IPS DF 6.9 (cell line): ENCODE measurements at regions not wholly inside any gene's neighbourhood (a gene's known extent, or its start where the extent isn't known, plus 50 kb on each side); places are given as distances from the start of the nearest gene placed in this dataset.
"Not testable (repeated sequence)": the region's sequence is repeated elsewhere in the genome, so short reads cannot be mapped to it uniquely, and the experiment has no call there.

Experiments
- DNase-seq: peaks from one replicate; pipeline ENCODE4 v3.0.0-alpha.2; 2013; ENCODE audit warnings: low read depth, low spot score
- H3K27ac ChIP-seq: one replicate; pipeline ENCODE4 v1.5.1; 2013; ENCODE audit warnings: low read length, control low read depth
- H3K27me3 ChIP-seq: 2 replicates; pipeline ENCODE4 v1.6.1; 2013; ENCODE audit warnings: mild to moderate bottlenecking, low read length; ENCODE audit not compliant: control insufficient read depth, insufficient read depth
- H3K36me3 ChIP-seq: 2 replicates; pipeline ENCODE4 v1.6.1; 2013; ENCODE audit warnings: low read length; ENCODE audit not compliant: control insufficient read depth, insufficient read depth
- H3K4me1 ChIP-seq: 2 replicates; pipeline ENCODE4 v1.6.1; 2013; ENCODE audit warnings: low read length; ENCODE audit not compliant: control insufficient read depth, insufficient read depth
- H3K4me3 ChIP-seq: 2 replicates; pipeline ENCODE4 v1.5.1; 2013; ENCODE audit warnings: mild to moderate bottlenecking, low read length
- H3K9me3 ChIP-seq: 2 replicates; pipeline ENCODE4 v1.6.1; 2013; ENCODE audit warnings: low read length, inconsistent platforms; ENCODE audit not compliant: control insufficient read depth, insufficient read depth
- WGBS: extraction: QIAGEN DNeasy Blood & Tissue Kit; methylation state at CpG from one replicate; pipeline ENCODE4 v1.1.7; 2013; ENCODE audit warnings: mixed read lengths, missing lambda C conversion rate; ENCODE audit not compliant: insufficient read length, insufficient coverage; 5-methylcytosine and 5-hydroxymethylcytosine counted together

GRCh38 chr5:56671571-56671970 lies 143.8 kb upstream of the MAP3K1 start:
- no CpG with 5 or more reads among the region's 4 CpGs for WGBS

GRCh38 chr5:56670916-56671315 lies 144.4 kb upstream of the MAP3K1 start:
- WGBS, result no CpG with 5 or more reads among the region's 2 CpGs
- H3K27ac ChIP-seq, result no peak overlapping the region

More at GRCh38 chr5:56671571-56671970, 143.8 kb upstream of the MAP3K1 start:
- H3K9me3 ChIP-seq, result no peaks in the 10 kb centered on the region
- H3K4me1 ChIP-seq, result peaks cover 4% of the 10 kb centered on the region
- H3K4me3 ChIP-seq, result no peak overlapping the region
- DNase-seq, result no peak
- no peaks in the 10 kb centered on the region for H3K27me3 ChIP-seq
- H3K36me3 ChIP-seq, result no peaks in the 10 kb centered on the region
- no peak overlapping the region for H3K27ac ChIP-seq

DNA sequence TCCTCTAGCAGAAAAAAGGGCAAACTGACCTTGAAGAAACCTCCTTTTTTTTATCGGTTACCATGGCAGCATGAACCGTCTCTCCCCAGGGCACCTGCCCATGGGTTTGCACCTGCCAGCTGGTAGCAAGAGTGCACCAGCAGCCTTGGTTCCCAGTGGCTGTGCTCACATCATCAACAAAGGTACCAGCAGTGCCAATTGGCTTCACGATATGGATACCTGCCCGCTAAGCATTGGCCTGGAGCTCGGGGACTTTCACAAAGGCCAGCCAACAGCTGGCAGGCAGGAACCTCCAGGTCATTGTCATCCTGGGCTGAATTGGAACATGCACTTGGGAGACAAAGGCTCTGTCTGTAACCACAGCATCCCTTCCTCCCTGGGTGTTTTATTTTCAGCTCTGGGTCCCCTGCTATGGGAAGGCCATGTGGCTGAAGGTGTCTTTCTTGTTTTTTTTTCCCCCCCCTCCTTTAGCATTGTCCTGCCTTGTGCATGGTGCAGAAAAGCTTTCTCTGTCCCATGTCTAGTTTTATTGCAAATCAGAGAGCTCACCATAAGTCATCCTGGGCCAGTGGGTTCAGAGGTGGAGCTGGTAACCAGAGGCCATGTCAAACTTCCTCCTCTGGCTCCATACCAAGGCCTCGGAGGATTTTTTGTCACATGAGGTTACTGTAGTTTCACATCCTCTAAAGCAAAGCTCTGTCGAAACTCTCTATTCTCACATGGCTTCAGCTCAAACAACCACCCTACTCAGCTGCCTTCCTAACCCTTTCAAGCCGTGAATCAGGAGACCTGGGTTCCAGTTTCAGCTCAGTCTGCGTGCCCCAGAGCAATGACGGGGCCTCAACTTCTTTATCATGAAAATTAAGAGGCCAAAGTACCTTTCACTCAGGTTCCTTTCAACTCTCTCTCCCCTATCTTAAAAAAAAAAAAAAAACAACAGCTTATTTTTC lies 145.5 kb upstream of the MAP3K1 start:
- H3K4me3 ChIP-seq, result no peak overlapping the region
- H3K27me3 ChIP-seq, result no peaks in the 10 kb centered on the region
- peaks cover 4% of the 10 kb centered on the region for H3K4me1 ChIP-seq
- no peaks in the 10 kb centered on the region for H3K36me3 ChIP-seq
- no peaks in the 10 kb centered on the region for H3K9me3 ChIP-seq
- DNase-seq, result peak; percentile 35
- no peak overlapping the region for H3K27ac ChIP-seq
- no CpG with 5 or more reads among the region's 10 CpGs for WGBS

More at GRCh38 chr5:56670916-56671315, 144.4 kb upstream of the MAP3K1 start:
- Histone ChIP-seq H3K36me3 (no peaks in the 10 kb centered on the region), H3K4me3 (no peak overlapping the region), H3K4me1 (peaks cover 4% of the 10 kb centered on the region), H3K9me3 (no peaks in the 10 kb centered on the region), H3K27me3 (no peaks in the 10 kb centered on the region)
- DNase-seq, result no peak

GRCh38 chr5:56668996-56669395 lies 146.4 kb upstream of the MAP3K1 start:
- no peak for DNase-seq
- H3K4me1 ChIP-seq, result peaks cover 4% of the 10 kb centered on the region
- no peaks in the 10 kb centered on the region for H3K9me3 ChIP-seq
- no peak overlapping the region for H3K27ac ChIP-seq
- no CpG with 5 or more reads among the region's 5 CpGs for WGBS
- no peaks in the 10 kb centered on the region for H3K36me3 ChIP-seq
- no peaks in the 10 kb centered on the region for H3K27me3 ChIP-seq
- H3K4me3 ChIP-seq, result no peak overlapping the region

DNA sequence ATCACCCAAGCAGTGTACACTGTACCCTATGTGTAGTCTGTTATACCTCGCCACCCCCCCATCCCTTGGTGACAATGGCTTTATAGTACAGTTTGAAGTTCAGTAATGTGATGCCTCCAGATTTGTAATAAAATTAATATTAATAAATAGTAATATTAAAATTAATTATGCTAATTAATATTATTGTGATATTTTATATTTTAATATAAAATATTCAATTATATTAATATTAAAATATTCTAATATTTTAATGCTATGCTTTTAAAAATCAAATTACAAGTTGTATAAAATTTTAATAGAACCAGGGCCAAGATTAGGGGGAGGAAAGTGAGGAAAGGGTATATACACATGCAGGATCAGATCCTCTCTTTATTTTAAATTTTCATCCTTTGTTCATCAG lies 147.7 kb upstream of the MAP3K1 start:
- WGBS, result no CpG with 5 or more reads among the region's 1 CpG
- Histone ChIP-seq H3K36me3 (no peaks in the 10 kb centered on the region), H3K27me3 (no peaks in the 10 kb centered on the region), H3K4me1 (peaks cover 6% of the 10 kb centered on the region), H3K9me3 (no peaks in the 10 kb centered on the region), H3K27ac (no peak overlapping the region), H3K4me3 (no peak overlapping the region)
- DNase-seq, result no peak

DNA sequence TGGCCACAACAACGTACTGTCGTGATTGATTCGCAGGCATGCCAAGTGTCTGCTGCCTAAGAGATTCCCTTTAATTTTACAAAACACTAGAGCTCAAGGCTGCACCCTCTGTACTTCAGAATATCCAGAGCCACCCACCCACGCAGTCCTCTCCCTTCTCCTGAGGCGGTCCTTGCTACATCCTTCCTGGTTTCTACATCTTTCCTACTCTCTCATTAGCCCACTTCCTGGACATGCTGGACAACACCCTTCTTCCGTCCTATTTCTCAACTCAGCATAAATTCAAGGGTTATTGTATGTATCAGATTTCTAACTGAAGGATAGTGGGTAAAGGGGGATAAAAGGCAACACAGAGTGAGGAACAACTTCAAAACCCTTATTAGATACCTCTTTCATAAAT lies 148.4 kb upstream of the MAP3K1 start:
- no peaks in the 10 kb centered on the region for H3K27me3 ChIP-seq
- H3K27ac ChIP-seq, result no peak overlapping the region
- no peak for DNase-seq
- no CpG with 5 or more reads among the region's 6 CpGs for WGBS
- H3K4me1 ChIP-seq, result peaks cover 6% of the 10 kb centered on the region
- no peaks in the 10 kb centered on the region for H3K36me3 ChIP-seq
- H3K4me3 ChIP-seq, result no peak overlapping the region
- no peaks in the 10 kb centered on the region for H3K9me3 ChIP-seq

DNA sequence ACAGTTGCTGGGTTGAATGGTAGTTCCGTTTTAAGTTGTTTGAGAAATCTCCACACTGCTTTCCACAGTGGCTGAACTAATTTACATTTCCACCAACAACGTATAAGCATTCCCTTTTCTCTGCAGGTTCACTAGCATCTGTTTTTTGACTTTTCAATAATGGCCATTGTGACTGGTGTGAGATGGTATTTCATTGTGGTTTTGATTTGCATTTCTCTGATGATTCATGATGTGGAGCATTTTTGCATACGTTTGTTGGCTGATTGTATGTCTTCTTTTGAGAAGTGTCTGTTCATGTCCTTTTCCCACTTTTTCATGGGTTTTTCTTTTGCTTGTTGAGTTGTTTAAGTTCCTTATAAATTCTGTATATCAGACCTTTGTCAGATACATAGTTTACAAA lies 150.2 kb upstream of the MAP3K1 start:
- not testable (repeated sequence) for H3K36me3 ChIP-seq, H3K4me1 ChIP-seq, DNase-seq, H3K27ac ChIP-seq, H3K4me3 ChIP-seq, H3K27me3 ChIP-seq, H3K9me3 ChIP-seq
- WGBS, result no CpG with 5 or more reads among the region's 3 CpGs

GRCh38 chr5:56664025-56664424 lies 151.3 kb upstream of the MAP3K1 start:
- Histone ChIP-seq H3K27ac (no peak overlapping the region), H3K9me3 (no peaks in the 10 kb centered on the region), H3K27me3 (no peaks in the 10 kb centered on the region), H3K36me3 (no peaks in the 10 kb centered on the region), H3K4me3 (no peak overlapping the region), H3K4me1 (peaks cover 2% of the 10 kb centered on the region; the same call in 1 of the 2 replicates)
- no CpG with 5 or more reads among the region's 1 CpG for WGBS
- DNase-seq, result no peak

GRCh38 chr5:56663523-56663922 lies 151.8 kb upstream of the MAP3K1 start:
- H3K27ac ChIP-seq, result no peak overlapping the region
- peaks cover 2% of the 10 kb centered on the region; the same call in 1 of the 2 replicates for H3K4me1 ChIP-seq
- H3K9me3 ChIP-seq, result no peaks in the 10 kb centered on the region
- no peaks in the 10 kb centered on the region for H3K27me3 ChIP-seq
- no peak overlapping the region for H3K4me3 ChIP-seq
- no peaks in the 10 kb centered on the region for H3K36me3 ChIP-seq
- no CpG with 5 or more reads among the region's 4 CpGs for WGBS
- no peak for DNase-seq

DNA sequence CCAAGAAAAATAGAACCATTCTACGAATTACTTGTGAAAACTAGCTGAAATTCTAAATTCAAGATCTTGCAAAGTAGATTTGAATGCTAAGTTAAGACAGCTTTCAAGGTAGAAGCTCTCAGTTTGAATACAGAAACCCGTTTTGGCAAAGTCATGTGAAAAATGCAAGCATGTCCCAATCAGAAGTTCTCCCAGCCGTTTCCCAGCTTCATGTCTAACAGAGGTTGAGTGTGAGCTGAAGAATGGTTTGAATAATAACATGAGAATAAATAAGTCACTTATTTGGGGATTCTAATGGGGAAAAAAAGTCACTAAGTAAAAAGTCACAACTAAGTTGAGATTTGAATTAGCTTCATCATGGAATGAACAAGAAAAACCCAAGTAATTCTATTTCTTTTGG lies 152.5 kb upstream of the MAP3K1 start:
- H3K27me3 ChIP-seq, result no peaks in the 10 kb centered on the region
- DNase-seq, result no peak
- no peak overlapping the region for H3K4me3 ChIP-seq
- no CpG with 5 or more reads among the region's 3 CpGs for WGBS
- no peaks in the 10 kb centered on the region for H3K36me3 ChIP-seq
- no peak overlapping the region for H3K27ac ChIP-seq
- no peaks in the 10 kb centered on the region for H3K9me3 ChIP-seq
- H3K4me1 ChIP-seq, result peaks cover 2% of the 10 kb centered on the region; the same call in 1 of the 2 replicates
